Psoas muscle (tissue), 7 donors: ENCODE measurements at regions not wholly inside any gene's neighbourhood (a gene's known extent, or its start where the extent isn't known, plus 50 kb on each side); places are given as distances from the start of the nearest gene placed in this dataset.

Experiments
- ATAC-seq, 4 donors: fragments of 200-7000 bp; cut with Tn5 transposase; one replicate each; pipeline ENCODE4 v1.9.1; 2020; ENCODE audit warnings: moderate library complexity in 3 of 4, mild to moderate bottlenecking in 2 of 4
- DNase-seq, 2 donors: peaks; one replicate each; pipeline ENCODE4 v3.0.0-alpha.2; 2020
- H3K27ac ChIP-seq: fragments of 200-600 bp; one replicate; pipeline ENCODE4 v1.8.0; 2022
- H3K27me3 ChIP-seq, 3 donors: fragments of 200-600 bp in 1 of 3; one replicate each; pipeline versions ENCODE4 v1.6.1 to v1.8.0; 2013 to 2022; ENCODE audit warnings: low read length in 2 of 3, mild to moderate bottlenecking in 2 of 3, moderate library complexity in 1 of 3; ENCODE audit not compliant: insufficient read depth in 3 of 3
- H3K36me3 ChIP-seq, 2 donors: fragments of 200-600 bp in 1 of 2; one replicate each; pipeline versions ENCODE4 v1.6.1 to v1.8.0; 2013 to 2022; ENCODE audit warnings: low read depth in 1 of 2, mild to moderate bottlenecking in 1 of 2, moderate library complexity in 1 of 2; ENCODE audit not compliant: insufficient read depth in 1 of 2
- H3K4me1 ChIP-seq: fragments of 200-600 bp; one replicate; pipeline ENCODE4 v1.8.0; 2022
- H3K4me3 ChIP-seq: fragments of 200-600 bp; one replicate; pipeline ENCODE4 v1.8.0; 2022; ENCODE audit warnings: mild to moderate bottlenecking
- H3K9me3 ChIP-seq: fragments of 200-600 bp; one replicate; pipeline ENCODE4 v1.8.0; 2022
- CTCF ChIP-seq: fragments of 200-600 bp; IDR thresholded peaks from one replicate; pipeline ENCODE4 v1.8.0; 2022; ENCODE audit warnings: antibody characterized with exemption
- WGBS, 3 donors: extraction: QIAGEN DNeasy Blood & Tissue Kit; methylation state at CpG; one replicate each; pipeline versions ENCODE4 v1.1.6 to v1.1.7; 2013; 5-methylcytosine and 5-hydroxymethylcytosine counted together
- intact Hi-C, 2 donors: fragments of 100-400 bp; cut with DNase I; formaldehyde crosslinking; loops; one replicate each; pipeline versions ENCODE4 v1.11.0 to v1.14.2; 2022
- donor health status: healthy with polysubstance abuse.
- donor health status: DM: no; HTN: no; CAD: no; lungs with moderate emphysema.
- donor health status: Bipolar disorder and iron deficiency.
- donor health status: healthy.
- donor health status: DM: yes; HTN: yes; CAD: no.
- donor health status: DM: no; HTN: no; CAD: no.
- donor health status: DM: yes; HTN: yes; CAD: no.

- no peak for TF ChIP-seq CTCF
- Histone ChIP-seq H3K27ac (no peak overlapping the region), H3K4me3 (no peak overlapping the region), H3K4me1 (no peaks in the 10 kb centered on the region), H3K27me3 (no peaks in the 10 kb centered on the region), H3K36me3 (no peaks in the 10 kb centered on the region), H3K9me3 (no peaks in the 10 kb centered on the region)
- ATAC-seq (no peak), DNase-seq (no peak)
- intact Hi-C loops: no loop called here
- 38 to 69% (median 65%) methylated on average over 2 of the region's 2 CpGs for WGBS, 3 donors
Measured at GRCh38 chr10:125214283-125214570, 53.9 kb upstream of the CTBP2 start.

GRCh38 chr10:125213541-125214282 is 53.3 kb upstream of the CTBP2 start:
- Histone ChIP-seq H3K36me3 (no peaks in the 10 kb centered on the region), H3K27me3 (peaks cover 0 to 5% (median 0%) of the 10 kb centered on the region in 3 donors), H3K4me1 (peaks cover 4% of the 10 kb centered on the region), H3K27ac (no peak overlapping the region), H3K9me3 (no peaks in the 10 kb centered on the region), H3K4me3 (no peak overlapping the region)
- no peak for TF ChIP-seq CTCF
- WGBS, 3 donors: 61 to 65% (median 63%) methylated on average over 10 of the region's 10 CpGs
- intact Hi-C loops: no loop called here
- ATAC-seq (no peak), DNase-seq (no peak)

DNA sequence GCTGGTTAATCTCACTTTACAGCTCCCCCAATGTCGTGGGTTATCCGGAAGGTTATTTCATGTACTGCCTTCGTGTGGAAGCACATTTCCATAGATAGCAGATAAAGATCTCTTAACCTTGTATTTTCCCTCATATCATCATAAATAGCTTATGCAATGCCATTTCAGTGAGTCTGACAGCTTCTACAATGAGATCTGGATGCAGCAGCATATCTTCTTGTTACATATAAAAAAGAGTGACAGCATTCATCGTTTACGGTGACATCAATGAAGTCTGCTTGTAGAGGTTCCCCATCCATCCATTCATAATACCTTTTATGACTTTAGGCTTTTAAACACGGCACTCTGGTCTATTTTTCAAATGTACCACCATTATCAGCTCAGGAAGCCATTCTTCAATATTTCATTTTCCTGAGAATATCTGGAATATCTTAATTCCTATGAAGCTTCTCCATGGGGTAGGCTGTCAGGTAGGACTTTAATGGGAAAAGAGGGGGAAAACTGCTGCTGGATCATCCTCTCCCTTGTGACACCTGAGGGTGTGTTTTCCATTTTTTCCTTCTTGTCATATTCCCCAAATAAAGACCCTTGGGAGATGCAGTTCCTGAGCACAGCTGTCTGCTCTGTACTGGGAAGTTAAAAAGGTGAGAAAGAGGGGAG is 51.9 kb upstream of the CTBP2 start:
- 83 to 90% (median 86%) methylated on average over 6 of the region's 6 CpGs for WGBS, 3 donors
- peaks cover 0 to 7% (median 0%) of the 10 kb centered on the region in 3 donors for H3K27me3 ChIP-seq
- TF ChIP-seq CTCF: no peak
- intact Hi-C loops: no loop called here
- no peaks in the 10 kb centered on the region for H3K36me3 ChIP-seq
- H3K27ac ChIP-seq: no peak overlapping the region
- ATAC-seq (no peak), DNase-seq (no peak)
- peaks cover 4% of the 10 kb centered on the region for H3K4me1 ChIP-seq
- no peak overlapping the region for H3K4me3 ChIP-seq
- no peaks in the 10 kb centered on the region for H3K9me3 ChIP-seq
